GM12874 (cell line): ENCODE measurements at regions not wholly inside any gene's neighbourhood (a gene's known extent, or its start where the extent isn't known, plus 50 kb on each side); places are given as distances from the start of the nearest gene placed in this dataset.

ENCODE experiments used
- TF ChIP-seq, protein P1 (sequence below): IDR thresholded peaks from 2 replicates; pipeline ENCODE4 v1.5.1; 2011; ENCODE audit warnings: low read depth, mild to moderate bottlenecking, control low read depth, low read length, moderate library complexity; ENCODE audit not compliant: insufficient read depth

DNA sequence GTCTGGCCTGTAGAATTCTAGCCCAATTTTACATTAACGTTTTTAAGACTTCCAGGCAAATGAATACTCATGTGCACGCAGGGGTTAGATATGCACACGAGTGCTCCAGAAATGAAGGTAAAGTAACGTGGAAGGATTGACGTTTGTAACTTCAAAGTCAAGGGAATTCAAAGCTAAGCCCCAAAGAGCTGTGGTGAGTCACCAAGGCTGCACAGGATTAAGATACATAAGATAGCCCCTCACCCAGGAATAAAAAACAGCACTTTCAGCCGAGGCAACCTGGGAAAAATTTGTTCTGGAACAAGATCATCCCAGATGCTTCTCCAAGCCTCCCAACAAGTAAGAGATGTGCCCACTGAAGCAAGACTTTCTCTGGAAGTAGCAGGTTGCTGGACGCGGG is 259.6 kb upstream of the PLXNA2 start:
- TF ChIP-seq, protein P1, sequence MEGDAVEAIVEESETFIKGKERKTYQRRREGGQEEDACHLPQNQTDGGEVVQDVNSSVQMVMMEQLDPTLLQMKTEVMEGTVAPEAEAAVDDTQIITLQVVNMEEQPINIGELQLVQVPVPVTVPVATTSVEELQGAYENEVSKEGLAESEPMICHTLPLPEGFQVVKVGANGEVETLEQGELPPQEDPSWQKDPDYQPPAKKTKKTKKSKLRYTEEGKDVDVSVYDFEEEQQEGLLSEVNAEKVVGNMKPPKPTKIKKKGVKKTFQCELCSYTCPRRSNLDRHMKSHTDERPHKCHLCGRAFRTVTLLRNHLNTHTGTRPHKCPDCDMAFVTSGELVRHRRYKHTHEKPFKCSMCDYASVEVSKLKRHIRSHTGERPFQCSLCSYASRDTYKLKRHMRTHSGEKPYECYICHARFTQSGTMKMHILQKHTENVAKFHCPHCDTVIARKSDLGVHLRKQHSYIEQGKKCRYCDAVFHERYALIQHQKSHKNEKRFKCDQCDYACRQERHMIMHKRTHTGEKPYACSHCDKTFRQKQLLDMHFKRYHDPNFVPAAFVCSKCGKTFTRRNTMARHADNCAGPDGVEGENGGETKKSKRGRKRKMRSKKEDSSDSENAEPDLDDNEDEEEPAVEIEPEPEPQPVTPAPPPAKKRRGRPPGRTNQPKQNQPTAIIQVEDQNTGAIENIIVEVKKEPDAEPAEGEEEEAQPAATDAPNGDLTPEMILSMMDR = no peak

DNA sequence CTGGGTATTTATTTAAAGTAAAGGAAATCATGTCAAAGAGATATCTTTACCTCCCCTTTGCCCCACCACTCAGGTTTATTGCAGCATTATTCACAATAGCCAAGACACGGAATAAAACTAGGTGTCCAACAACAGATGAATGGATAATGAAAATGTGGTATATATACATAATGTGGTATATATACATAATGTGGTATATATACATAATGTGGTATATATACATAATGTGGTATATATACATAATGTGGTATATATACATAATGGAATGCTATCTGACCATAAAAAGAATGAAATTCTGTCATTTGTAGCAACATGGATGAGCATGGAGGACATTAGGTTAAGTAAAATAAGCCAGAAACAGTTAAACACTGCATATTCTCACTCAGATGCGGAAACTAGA is 262.6 kb upstream of the PLXNA2 start:
- TF ChIP-seq, protein P1 = no peak

DNA sequence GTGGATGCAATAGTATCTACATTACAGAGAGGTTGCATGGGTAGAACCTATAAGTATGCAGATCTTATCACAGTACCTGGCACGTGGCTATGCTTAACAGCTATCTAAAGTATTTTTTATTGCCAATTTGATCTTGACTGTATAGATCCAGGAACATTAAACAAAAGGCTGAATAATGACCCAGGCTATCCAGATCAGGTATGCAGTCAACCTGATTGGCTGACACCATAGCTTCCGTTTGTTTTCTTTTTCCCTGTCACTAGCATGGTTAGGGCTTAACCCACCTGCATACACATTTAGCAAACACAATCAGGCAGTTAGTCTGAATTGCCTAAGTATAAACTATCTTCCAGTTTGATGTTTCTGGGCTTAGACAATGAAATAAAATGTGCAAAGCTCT is 264.9 kb upstream of the PLXNA2 start:
- TF ChIP-seq, protein P1 = no peak

DNA sequence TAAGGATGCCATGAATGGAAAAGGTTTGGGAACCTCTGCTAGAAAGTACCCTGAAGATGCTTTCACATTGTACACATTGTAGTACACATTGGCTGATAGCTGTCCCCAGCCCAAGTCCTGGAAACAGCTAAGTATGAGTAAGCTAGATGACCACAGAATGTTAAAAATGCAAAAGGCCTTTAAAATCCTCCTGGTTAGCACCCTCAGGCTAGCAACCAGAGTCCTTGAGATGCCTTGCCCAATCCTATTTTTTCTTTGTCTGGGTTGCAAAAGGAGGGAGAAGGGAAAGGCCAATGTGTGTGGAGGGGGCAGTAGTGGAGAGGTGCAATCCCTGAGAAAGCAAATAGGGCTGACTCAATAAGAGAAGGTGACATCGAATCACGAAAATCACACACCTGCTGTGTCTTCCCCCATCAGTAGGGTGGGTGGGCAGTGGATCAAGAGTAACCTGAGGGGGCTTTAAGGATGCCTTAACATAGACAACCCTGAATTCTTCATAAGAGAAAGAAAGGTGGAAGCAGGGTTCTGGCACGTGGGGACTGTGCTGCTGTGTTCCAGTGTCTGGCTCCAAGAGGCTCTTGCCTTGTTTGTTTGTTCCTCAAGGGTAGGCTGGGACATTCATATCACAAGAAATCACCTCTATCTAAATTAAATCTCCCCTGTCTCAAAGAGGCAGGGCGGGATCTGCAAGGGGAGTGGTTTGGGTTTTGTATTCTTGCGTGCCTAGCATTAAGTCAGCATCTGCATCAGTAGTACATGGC is 266.2 kb upstream of the PLXNA2 start:
- TF ChIP-seq, protein P1 = no peak

DNA sequence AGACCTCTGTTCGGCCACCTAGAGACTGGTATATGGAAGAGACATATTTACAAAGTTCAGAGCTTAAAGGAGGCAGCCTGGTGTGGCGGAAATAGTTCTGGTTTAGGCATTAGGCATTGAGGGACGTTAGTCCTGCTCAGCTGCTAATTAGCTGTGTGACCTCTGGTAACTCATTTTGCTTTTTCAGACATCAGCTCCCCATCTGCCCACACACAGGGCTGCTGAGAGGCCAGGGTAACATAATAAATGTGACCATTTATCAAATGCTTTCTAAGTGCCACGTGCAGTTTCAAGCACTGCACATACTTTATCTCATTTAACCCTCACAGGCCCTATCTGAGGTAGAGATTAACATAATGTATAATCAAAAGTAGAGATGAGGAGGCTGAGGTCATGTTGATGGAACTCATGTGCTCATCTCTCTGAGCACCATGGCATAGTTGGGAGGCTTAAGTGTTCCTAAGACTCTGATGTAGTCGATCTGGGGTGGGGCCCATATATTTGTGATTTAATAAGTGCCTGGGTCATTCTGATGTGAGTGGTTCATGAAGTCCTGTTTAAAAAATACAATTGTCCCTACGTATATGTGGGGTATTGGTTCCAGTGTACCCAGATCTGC is 267.2 kb upstream of the PLXNA2 start:
- TF ChIP-seq, protein P1 = no peak

DNA sequence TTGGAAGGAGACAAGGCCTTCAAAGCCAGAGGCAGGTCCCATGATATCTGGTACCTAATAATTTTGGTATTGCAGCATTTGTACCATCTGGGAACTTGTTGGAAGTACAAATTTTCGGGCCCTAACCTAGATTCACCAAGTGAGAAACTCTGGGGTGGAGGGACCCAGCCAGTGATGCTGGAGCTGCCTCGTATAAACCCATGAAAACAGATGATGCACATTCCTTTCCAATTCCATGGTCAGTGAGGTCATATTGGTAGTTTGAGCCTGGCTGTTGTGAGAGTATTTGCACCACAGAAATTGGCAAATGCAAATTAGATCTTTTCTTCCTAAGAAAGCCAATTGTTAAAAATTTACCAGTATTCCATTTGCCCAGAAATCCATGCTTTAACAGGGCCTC is 269.6 kb upstream of the PLXNA2 start:
- TF ChIP-seq, protein P1 = no peak

- TF ChIP-seq, protein P1 = no peak
Measured at GRCh38 chr1:208515129-208515528, 270.9 kb upstream of the PLXNA2 start.
